Ectodermal cell (in vitro differentiated cells): ENCODE measurements at regions not wholly inside any gene's neighbourhood (a gene's known extent, or its start where the extent isn't known, plus 50 kb on each side); places are given as distances from the start of the nearest gene placed in this dataset.
"Not testable (repeated sequence)": the region's sequence is repeated elsewhere in the genome, so short reads cannot be mapped to it uniquely, and the experiment has no call there.

Source experiments
- H3K27ac ChIP-seq: 2 replicates; pipeline ENCODE4 v1.7.0; 2013; ENCODE audit warnings: mild to moderate bottlenecking, low read depth, low read length; ENCODE audit not compliant: insufficient read depth, poor library complexity, severe bottlenecking
- H3K27me3 ChIP-seq: 2 replicates; pipeline ENCODE4 v1.7.0; 2013; ENCODE audit warnings: mild to moderate bottlenecking, low read length; ENCODE audit not compliant: insufficient read depth, control insufficient read depth, poor library complexity, severe bottlenecking
- H3K36me3 ChIP-seq: one replicate; pipeline ENCODE4 v1.7.0; 2013; ENCODE audit warnings: low read length; ENCODE audit not compliant: control insufficient read depth, insufficient read depth
- H3K4me1 ChIP-seq: one replicate; pipeline ENCODE4 v1.7.0; 2013; ENCODE audit warnings: low read length; ENCODE audit not compliant: control insufficient read depth, insufficient read depth
- H3K4me3 ChIP-seq: 2 replicates; pipeline ENCODE4 v1.7.0; 2013; ENCODE audit warnings: low read depth, low read length, control low read depth; ENCODE audit not compliant: insufficient read depth
- H3K9me3 ChIP-seq: 2 replicates; pipeline ENCODE4 v1.7.0; 2013; ENCODE audit warnings: mild to moderate bottlenecking, low read length, moderate library complexity; ENCODE audit not compliant: control insufficient read depth
- whole genome bisulfite sequencing, 2 experiments: methylation state at CpG; one replicate each; pipeline ENCODE4 v1.1.7; 2013; ENCODE audit warnings: missing lambda C conversion rate in 2 of 2; 5-methylcytosine and 5-hydroxymethylcytosine counted together

- Histone ChIP-seq H3K4me1 (no peaks in the 10 kb centered on the region), H3K36me3 (no peaks in the 10 kb centered on the region), H3K9me3 (no peaks in the 10 kb centered on the region), H3K27ac (no peak overlapping the region), H3K27me3 (no peaks in the 10 kb centered on the region), H3K4me3 (no peak overlapping the region)
- 87 to 88% methylated on average over 7 of the region's 7 CpGs for WGBS, 2 experiments
Measured at GRCh38 chr9:7320139-7320538, 479.4 kb downstream of the DMAC1 start.

- WGBS, 2 experiments: 82% methylated on average over 2 of the region's 2 CpGs; no CpG with 5 or more reads in 1 of the 2 experiments
- Histone ChIP-seq H3K27ac (no peak overlapping the region), H3K27me3 (no peaks in the 10 kb centered on the region), H3K36me3 (no peaks in the 10 kb centered on the region), H3K9me3 (no peaks in the 10 kb centered on the region), H3K4me1 (no peaks in the 10 kb centered on the region), H3K4me3 (no peak overlapping the region)
Measured at GRCh38 chr9:7318920-7319319, 480.7 kb downstream of the DMAC1 start.

- peak overlapping the region; percentile 20 for H3K27ac ChIP-seq
Measured at GRCh38 chr9:7316967-7317366, 482.6 kb downstream of the DMAC1 start.

GRCh38 chr9:7316166-7316795 lies 483.3 kb downstream of the DMAC1 start:
- H3K4me1 ChIP-seq: no peaks in the 10 kb centered on the region
- no peak overlapping the region for H3K4me3 ChIP-seq
- 72 to 74% methylated on average over 3 of the region's 3 CpGs for WGBS, 2 experiments
- H3K36me3 ChIP-seq: no peaks in the 10 kb centered on the region
- H3K9me3 ChIP-seq: no peaks in the 10 kb centered on the region
- no peaks in the 10 kb centered on the region for H3K27me3 ChIP-seq
- peak overlapping the region; percentile 20 for H3K27ac ChIP-seq

More at GRCh38 chr9:7316967-7317366, 482.6 kb downstream of the DMAC1 start:
- no peaks in the 10 kb centered on the region for H3K36me3 ChIP-seq
- H3K27me3 ChIP-seq: no peaks in the 10 kb centered on the region
- no peaks in the 10 kb centered on the region for H3K4me1 ChIP-seq
- no peaks in the 10 kb centered on the region for H3K9me3 ChIP-seq
- 78 to 84% methylated on average over 4 of the region's 4 CpGs for WGBS, 2 experiments
- no peak overlapping the region for H3K4me3 ChIP-seq

GRCh38 chr9:7315746-7316145 lies 483.8 kb downstream of the DMAC1 start:
- Histone ChIP-seq H3K4me3 (no peak overlapping the region), H3K36me3 (no peaks in the 10 kb centered on the region), H3K9me3 (no peaks in the 10 kb centered on the region), H3K27me3 (no peaks in the 10 kb centered on the region), H3K27ac (no peak overlapping the region), H3K4me1 (no peaks in the 10 kb centered on the region)
- WGBS, 2 experiments: 90 to 91% methylated on average over 3 of the region's 3 CpGs

- Histone ChIP-seq H3K36me3 (no peaks in the 10 kb centered on the region), H3K27ac (no peak overlapping the region), H3K4me1 (no peaks in the 10 kb centered on the region), H3K9me3 (no peaks in the 10 kb centered on the region), H3K4me3 (no peak overlapping the region), H3K27me3 (no peaks in the 10 kb centered on the region)
- WGBS, 2 experiments: 94 to 95% methylated on average over 3 of the region's 3 CpGs
Measured at GRCh38 chr9:7315116-7315515, 484.5 kb downstream of the DMAC1 start.

GRCh38 chr9:7313389-7313788 lies 486.2 kb downstream of the DMAC1 start:
- H3K4me1 ChIP-seq: no peaks in the 10 kb centered on the region
- H3K9me3 ChIP-seq: peaks cover under 1% of the 10 kb centered on the region
- no peak overlapping the region for H3K4me3 ChIP-seq
- no peaks in the 10 kb centered on the region for H3K36me3 ChIP-seq
- WGBS, 2 experiments: 92 to 94% methylated on average over 1 of the region's 1 CpG
- no peaks in the 10 kb centered on the region for H3K27me3 ChIP-seq
- H3K27ac ChIP-seq: no peak overlapping the region

GRCh38 chr9:7309051-7309450 lies 490.5 kb downstream of the DMAC1 start:
- H3K27me3 ChIP-seq, H3K4me3 ChIP-seq, H3K4me1 ChIP-seq, H3K27ac ChIP-seq, H3K36me3 ChIP-seq, H3K9me3 ChIP-seq: not testable (repeated sequence)
- 85% methylated on average over 5 to 7 of the region's 7 CpGs for WGBS, 2 experiments

- no peaks in the 10 kb centered on the region for H3K4me1 ChIP-seq
Measured at GRCh38 chr9:7305677-7306076, 493.9 kb downstream of the DMAC1 start.

GRCh38 chr9:7304627-7304995 lies 495.0 kb downstream of the DMAC1 start:
- Histone ChIP-seq H3K9me3 (peaks cover 2% of the 10 kb centered on the region), H3K4me3 (no peak overlapping the region), H3K27me3 (no peaks in the 10 kb centered on the region), H3K27ac (no peak overlapping the region), H3K4me1 (no peaks in the 10 kb centered on the region), H3K36me3 (no peaks in the 10 kb centered on the region)
- WGBS, 2 experiments: 70 to 91% methylated on average over 3 to 4 of the region's 5 CpGs

More at GRCh38 chr9:7305677-7306076, 493.9 kb downstream of the DMAC1 start:
- peaks cover 2% of the 10 kb centered on the region for H3K9me3 ChIP-seq
- H3K4me3 ChIP-seq: no peak overlapping the region
- no peaks in the 10 kb centered on the region for H3K27me3 ChIP-seq
- no peaks in the 10 kb centered on the region for H3K36me3 ChIP-seq
- WGBS, 2 experiments: 92 to 96% methylated on average over 3 of the region's 3 CpGs
- H3K27ac ChIP-seq: no peak overlapping the region
